Fibroblast of mammary gland (primary cell): ENCODE measurements at regions not wholly inside any gene's neighbourhood (a gene's known extent, or its start where the extent isn't known, plus 50 kb on each side); places are given as distances from the start of the nearest gene placed in this dataset.
A peak's percentile ranks its signal among the peaks of the same experiment; 100 is the strongest.

Experiments
- DNase-seq: peaks from one replicate; pipeline ENCODE4 v3.0.0-alpha.2; 2010; ENCODE audit warnings: low read depth
- H3K4me3 ChIP-seq: 2 replicates; pipeline ENCODE4 v1.5.1; 2011; ENCODE audit warnings: low read depth, mild to moderate bottlenecking, low read length, moderate library complexity; ENCODE audit not compliant: control insufficient read depth
- TF ChIP-seq, protein P1 (sequence below): conservative IDR thresholded peaks from 2 replicates; pipeline ENCODE4 v1.5.1; 2011; ENCODE audit warnings: low read depth, low read length, inconsistent platforms; ENCODE audit not compliant: control insufficient read depth, insufficient read depth

DNA sequence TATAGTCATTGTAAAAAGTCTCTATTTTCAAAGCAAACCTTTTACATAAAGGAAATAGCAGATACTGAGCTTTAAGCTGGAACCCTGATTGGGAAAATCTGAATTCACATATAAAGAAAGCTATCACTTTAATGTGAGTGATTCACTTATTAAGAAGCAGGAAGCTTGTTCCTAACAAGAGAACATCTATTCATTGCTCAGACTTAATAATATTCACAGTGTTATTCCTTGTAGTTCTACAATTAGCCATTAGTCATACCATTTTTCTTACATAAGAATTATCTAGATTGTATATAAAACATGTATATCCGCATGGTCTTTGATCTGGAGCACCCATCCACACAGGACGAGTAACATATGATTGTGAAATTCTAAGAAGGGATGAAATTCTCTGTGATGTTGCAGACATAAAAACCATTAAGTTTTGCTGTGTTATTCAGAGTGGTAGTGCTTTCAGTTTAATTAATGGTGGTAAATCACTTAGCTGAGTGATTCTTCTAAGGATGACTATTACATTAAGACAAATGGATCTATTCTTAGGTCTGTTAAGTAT, 71.1 kb upstream of the FOXQ1 start:
- DNase-seq = peak; percentile 2
- TF ChIP-seq, protein P1, sequence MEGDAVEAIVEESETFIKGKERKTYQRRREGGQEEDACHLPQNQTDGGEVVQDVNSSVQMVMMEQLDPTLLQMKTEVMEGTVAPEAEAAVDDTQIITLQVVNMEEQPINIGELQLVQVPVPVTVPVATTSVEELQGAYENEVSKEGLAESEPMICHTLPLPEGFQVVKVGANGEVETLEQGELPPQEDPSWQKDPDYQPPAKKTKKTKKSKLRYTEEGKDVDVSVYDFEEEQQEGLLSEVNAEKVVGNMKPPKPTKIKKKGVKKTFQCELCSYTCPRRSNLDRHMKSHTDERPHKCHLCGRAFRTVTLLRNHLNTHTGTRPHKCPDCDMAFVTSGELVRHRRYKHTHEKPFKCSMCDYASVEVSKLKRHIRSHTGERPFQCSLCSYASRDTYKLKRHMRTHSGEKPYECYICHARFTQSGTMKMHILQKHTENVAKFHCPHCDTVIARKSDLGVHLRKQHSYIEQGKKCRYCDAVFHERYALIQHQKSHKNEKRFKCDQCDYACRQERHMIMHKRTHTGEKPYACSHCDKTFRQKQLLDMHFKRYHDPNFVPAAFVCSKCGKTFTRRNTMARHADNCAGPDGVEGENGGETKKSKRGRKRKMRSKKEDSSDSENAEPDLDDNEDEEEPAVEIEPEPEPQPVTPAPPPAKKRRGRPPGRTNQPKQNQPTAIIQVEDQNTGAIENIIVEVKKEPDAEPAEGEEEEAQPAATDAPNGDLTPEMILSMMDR = no peak
- no peak overlapping the region for H3K4me3 ChIP-seq

DNA sequence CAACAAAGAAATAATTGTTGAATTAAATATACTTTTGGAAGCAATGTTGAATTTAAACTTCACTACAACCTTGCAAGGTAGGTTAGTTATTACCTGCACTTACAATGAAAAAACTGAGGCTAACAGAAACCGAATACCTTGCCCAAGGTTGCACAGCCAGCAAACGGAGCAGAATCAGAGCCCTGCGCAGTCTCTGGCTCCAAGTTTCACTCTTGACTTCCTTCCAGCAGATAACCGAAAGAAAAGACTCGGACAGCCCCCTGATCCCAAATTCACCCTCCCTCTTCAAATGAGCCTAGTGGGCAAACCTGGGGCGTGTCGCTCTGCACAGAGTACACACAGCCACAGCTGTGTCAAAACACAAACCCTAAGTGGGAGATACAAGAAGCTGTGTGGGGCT, 72.1 kb upstream of the FOXQ1 start:
- H3K4me3 ChIP-seq = no peak overlapping the region
- DNase-seq = no peak
- TF ChIP-seq, protein P1 = no peak

DNA sequence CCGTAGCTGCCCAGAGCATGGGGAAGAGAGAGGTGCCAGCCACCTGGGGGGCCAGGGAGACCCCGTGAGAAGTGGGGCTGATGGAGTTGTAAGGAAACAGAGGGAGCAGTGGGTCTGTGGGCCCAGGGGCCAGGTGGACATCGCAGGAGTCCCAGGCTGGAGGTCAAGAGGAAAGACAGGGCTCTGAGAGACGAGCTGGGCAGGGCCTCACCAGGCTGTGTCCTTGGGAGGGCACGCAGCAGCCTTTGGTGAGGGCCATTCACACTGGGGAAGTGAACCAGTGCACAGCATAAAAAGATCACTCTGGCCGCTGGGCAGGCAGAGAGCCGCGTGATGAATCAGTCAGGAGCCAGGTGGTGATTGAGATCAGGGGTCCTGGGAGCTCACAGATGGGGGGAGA, 73.9 kb upstream of the FOXQ1 start:
- no peak for DNase-seq
- TF ChIP-seq, protein P1 = no peak
- H3K4me3 ChIP-seq = no peak overlapping the region

DNA sequence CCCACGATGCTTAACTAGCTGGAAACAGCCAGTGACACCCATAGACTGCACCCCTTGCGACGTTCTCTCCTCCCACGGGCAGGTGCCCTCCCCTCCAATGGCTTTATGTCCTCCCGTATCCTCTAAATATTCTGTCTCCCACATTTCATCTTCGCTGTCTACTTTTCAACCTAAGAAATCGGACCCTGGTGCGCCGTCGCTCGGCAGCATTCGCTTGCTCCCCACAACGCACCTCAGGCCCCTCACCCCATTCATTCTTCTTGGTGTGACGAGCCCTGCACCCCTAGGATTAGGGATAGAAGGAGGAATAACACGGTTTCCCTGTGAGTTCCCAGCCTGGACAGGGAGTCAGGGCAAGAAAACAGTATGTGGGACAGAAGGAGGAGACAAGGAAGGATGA, 74.3 kb upstream of the FOXQ1 start:
- no peak for DNase-seq
- no peak overlapping the region for H3K4me3 ChIP-seq
- TF ChIP-seq, protein P1 = no peak

DNA sequence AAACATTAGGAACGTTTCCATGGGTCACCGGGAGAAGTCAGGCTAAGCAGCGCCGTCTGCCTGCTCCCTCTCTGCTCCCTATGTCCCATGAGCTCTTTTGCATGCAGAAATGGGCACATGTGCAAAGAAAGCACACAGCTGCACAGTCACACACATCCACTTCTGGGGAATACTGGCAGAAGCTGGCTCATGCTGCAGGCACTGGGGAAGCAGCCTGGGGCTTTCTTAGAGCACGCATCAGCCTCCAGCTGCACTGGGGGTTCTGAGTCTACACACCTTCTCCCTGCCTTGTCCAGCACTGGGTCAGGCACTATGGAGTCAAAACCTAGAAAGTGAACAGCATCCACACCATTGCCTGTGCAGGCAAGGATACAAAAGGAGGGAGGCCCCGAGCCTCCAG, 76.1 kb upstream of the FOXQ1 start:
- DNase-seq = no peak
- no peak overlapping the region for H3K4me3 ChIP-seq
- TF ChIP-seq, protein P1 = no peak

DNA sequence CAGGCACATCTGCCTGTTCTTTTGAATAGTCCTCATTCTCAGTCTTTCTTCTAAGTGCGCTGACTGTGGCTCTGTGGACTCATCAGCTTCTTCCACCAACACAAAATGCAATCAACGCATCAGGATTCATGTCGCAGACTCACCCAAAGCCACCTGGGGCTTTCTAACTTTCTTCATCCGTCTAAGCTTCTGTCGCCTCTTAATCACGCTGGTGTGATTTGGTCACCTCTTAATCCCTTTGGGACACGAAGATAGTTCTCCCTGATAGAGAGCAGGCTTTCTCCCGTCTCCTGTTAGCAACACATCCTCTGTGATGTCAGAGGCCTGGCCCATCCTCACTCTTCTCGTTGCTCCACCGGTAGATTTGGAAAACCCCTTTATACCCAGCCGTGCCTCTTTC, 78.0 kb upstream of the FOXQ1 start:
- TF ChIP-seq, protein P1 = no peak
- DNase-seq = no peak
- H3K4me3 ChIP-seq = no peak overlapping the region

DNA sequence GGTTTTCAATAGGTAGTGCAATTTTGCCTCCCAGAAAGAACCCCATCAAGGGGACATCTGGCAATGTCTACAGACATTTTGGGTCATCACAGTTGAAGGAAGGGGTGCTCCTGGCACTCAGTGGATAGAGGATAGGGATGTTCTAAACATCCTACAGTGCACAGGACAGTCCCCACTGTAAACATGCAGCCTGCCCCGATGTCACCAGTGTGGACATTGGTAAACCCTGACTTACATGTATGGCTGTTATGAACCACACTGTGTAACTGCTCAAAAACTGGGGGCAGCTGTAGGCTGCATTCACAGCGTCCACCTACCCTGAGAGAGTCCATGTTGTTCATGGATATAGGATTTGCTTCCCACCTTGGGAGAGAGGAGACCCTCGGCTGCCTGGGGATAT, 79.3 kb upstream of the FOXQ1 start:
- DNase-seq = no peak
- TF ChIP-seq, protein P1 = no peak
- H3K4me3 ChIP-seq = no peak overlapping the region
